KMS-11 (cell line): ENCODE measurements at regions not wholly inside any gene's neighbourhood (a gene's known extent, or its start where the extent isn't known, plus 50 kb on each side); places are given as distances from the start of the nearest gene placed in this dataset.

Experiments
- H2AFZ ChIP-seq: fragments of 200-600 bp; sonication (generic); 2 replicates; pipeline ENCODE4 v1.6.1; 2016; ENCODE audit warnings: antibody characterized with exemption, mixed run types, low read depth
- H3K27ac ChIP-seq: fragments of 200-600 bp; sonication (generic); 2 replicates; pipeline ENCODE4 v1.6.1; 2016; ENCODE audit warnings: mild to moderate bottlenecking, mixed run types
- H3K27me3 ChIP-seq: fragments of 200-600 bp; sonication (generic); 2 replicates; pipeline ENCODE4 v1.6.1; 2017; ENCODE audit warnings: mild to moderate bottlenecking, low read depth, mixed run types, moderate library complexity; ENCODE audit not compliant: insufficient read depth
- H3K36me3 ChIP-seq: fragments of 200-600 bp; sonication (generic); 2 replicates; pipeline ENCODE4 v1.6.1; 2017; ENCODE audit warnings: mild to moderate bottlenecking, mixed run types; ENCODE audit not compliant: insufficient read depth
- H3K4me1 ChIP-seq: fragments of 200-600 bp; sonication (generic); 2 replicates; pipeline ENCODE4 v1.6.1; 2016; ENCODE audit warnings: mild to moderate bottlenecking, low read depth, mixed run types; ENCODE audit not compliant: poor library complexity, severe bottlenecking
- H3K4me2 ChIP-seq: fragments of 200-600 bp; sonication (generic); 2 replicates; pipeline ENCODE4 v1.7.0; 2016; ENCODE audit warnings: mild to moderate bottlenecking, mixed run types
- H3K4me3 ChIP-seq: fragments of 200-600 bp; sonication (generic); IDR thresholded peaks from 2 replicates; pipeline ENCODE4 v1.6.1; 2017; ENCODE audit warnings: low read depth, low read length, mixed read lengths; ENCODE audit not compliant: insufficient read depth
- H3K79me2 ChIP-seq: fragments of 200-600 bp; sonication (generic); 2 replicates; pipeline ENCODE4 v1.6.1; 2016; ENCODE audit warnings: low read depth, mixed run types; ENCODE audit not compliant: insufficient read depth
- H3K9ac ChIP-seq: fragments of 200-600 bp; sonication (generic); 2 replicates; pipeline ENCODE4 v1.6.1; 2016; ENCODE audit warnings: mild to moderate bottlenecking, mixed run types
- H4K20me1 ChIP-seq: fragments of 200-600 bp; sonication (generic); 2 replicates; pipeline ENCODE4 v1.6.1; 2016; ENCODE audit warnings: mild to moderate bottlenecking, mixed run types; ENCODE audit not compliant: insufficient read depth
- CTCF ChIP-seq: fragments of 200-600 bp; sonication (generic); conservative IDR thresholded peaks from 2 replicates; pipeline ENCODE4 v1.6.1; 2017; ENCODE audit warnings: low read depth, mild to moderate bottlenecking, antibody characterized with exemption, low read length, moderate library complexity, mixed read lengths

- no peak for TF ChIP-seq CTCF
- H3K36me3 ChIP-seq: no peaks in the 10 kb centered on the region
- no peak overlapping the region for H3K9ac ChIP-seq
- H3K79me2 ChIP-seq: no peaks in the 10 kb centered on the region
- H2AFZ ChIP-seq: no peak overlapping the region
- no peak overlapping the region for H3K27ac ChIP-seq
- H3K4me1 ChIP-seq: no peaks in the 10 kb centered on the region
- no peak overlapping the region for H3K4me3 ChIP-seq
- no peak overlapping the region for H3K4me2 ChIP-seq
- H4K20me1 ChIP-seq: no peaks in the 10 kb centered on the region
- no peaks in the 10 kb centered on the region for H3K27me3 ChIP-seq
Observed at GRCh38 chr4:62130637-62131036, 930.5 kb downstream of the ADGRL3 start.

DNA sequence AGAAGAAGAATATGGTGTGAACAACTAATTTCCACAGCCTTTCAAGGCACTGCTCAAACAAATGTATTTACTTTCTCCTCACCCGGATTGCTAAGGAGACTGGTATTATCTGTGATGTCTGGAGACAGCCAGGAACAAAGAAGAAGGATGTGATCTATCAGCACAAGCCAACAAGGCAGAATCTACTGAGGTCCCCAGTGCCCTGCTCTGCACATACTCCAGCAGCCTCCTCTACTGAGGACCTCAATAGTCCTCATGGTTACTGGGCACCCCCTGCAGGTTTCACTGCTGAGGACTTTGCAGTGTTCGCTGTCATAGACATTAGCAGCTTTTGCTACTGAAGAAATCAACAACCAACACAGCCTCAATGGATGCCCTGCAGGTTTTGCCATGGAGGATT is 930.1 kb downstream of the ADGRL3 start:
- Histone ChIP-seq H4K20me1 (no peaks in the 10 kb centered on the region), H3K4me3 (no peak overlapping the region), H3K79me2 (no peaks in the 10 kb centered on the region), H3K4me1 (no peaks in the 10 kb centered on the region), H3K36me3 (no peaks in the 10 kb centered on the region), H3K27ac (no peak overlapping the region), H3K4me2 (no peak overlapping the region), H3K9ac (no peak overlapping the region), H2AFZ (no peak overlapping the region), H3K27me3 (no peaks in the 10 kb centered on the region)
- TF ChIP-seq CTCF: no peak
